Activated CD8-positive, alpha-beta T cell treated with anti-CD3 and anti-CD28 coated beads, Interleukin-2, amount 10 ng/mL, durations not matched to agents 7 days and 5 days (primary cell): ENCODE measurements at regions not wholly inside any gene's neighbourhood (a gene's known extent, or its start where the extent isn't known, plus 50 kb on each side); places are given as distances from the start of the nearest gene placed in this dataset.

Source experiments
- ATAC-seq: fragments of 150-1000 bp; cut with Tn5 transposase; one replicate; pipeline ENCODE4 v1.10.0; 2021; ENCODE audit warnings: moderate library complexity
- CTCF ChIA-PET: fragments of 350-600 bp; sonication (Branson Sonifier 250); formaldehyde crosslinking; loops from one replicate; lab custom pipeline; 2021; ENCODE audit warnings: antibody characterized with exemption; lab: Charles Lee
- POLR2A ChIA-PET: fragments of 350-600 bp; sonication (Branson Sonifier 250); formaldehyde crosslinking; loops from one replicate; lab custom pipeline; 2021; ENCODE audit warnings: antibody characterized with exemption; lab: Charles Lee
- DNase-seq: peaks from one replicate; pipeline ENCODE4 v3.0.0-alpha.2; 2020
- H3K27ac Mint-ChIP-seq: one replicate; pipeline ENCODE4 v1.8.0; 2021; ENCODE audit warnings: mild to moderate bottlenecking, mixed read lengths
- H3K27me3 Mint-ChIP-seq: one replicate; pipeline ENCODE4 v1.8.0; 2021; ENCODE audit warnings: low read depth, mixed read lengths
- H3K36me3 Mint-ChIP-seq: one replicate; pipeline ENCODE4 v1.8.0; 2021; ENCODE audit warnings: low read depth, mixed read lengths
- H3K4me1 Mint-ChIP-seq: one replicate; pipeline ENCODE4 v1.8.0; 2021; ENCODE audit warnings: low read depth, mixed read lengths
- H3K4me3 Mint-ChIP-seq: one replicate; pipeline ENCODE4 v1.8.0; 2021; ENCODE audit warnings: mild to moderate bottlenecking, mixed read lengths
- H3K9me3 Mint-ChIP-seq: one replicate; pipeline ENCODE4 v1.8.0; 2022; ENCODE audit warnings: mixed read lengths; ENCODE audit not compliant: insufficient read depth

DNA sequence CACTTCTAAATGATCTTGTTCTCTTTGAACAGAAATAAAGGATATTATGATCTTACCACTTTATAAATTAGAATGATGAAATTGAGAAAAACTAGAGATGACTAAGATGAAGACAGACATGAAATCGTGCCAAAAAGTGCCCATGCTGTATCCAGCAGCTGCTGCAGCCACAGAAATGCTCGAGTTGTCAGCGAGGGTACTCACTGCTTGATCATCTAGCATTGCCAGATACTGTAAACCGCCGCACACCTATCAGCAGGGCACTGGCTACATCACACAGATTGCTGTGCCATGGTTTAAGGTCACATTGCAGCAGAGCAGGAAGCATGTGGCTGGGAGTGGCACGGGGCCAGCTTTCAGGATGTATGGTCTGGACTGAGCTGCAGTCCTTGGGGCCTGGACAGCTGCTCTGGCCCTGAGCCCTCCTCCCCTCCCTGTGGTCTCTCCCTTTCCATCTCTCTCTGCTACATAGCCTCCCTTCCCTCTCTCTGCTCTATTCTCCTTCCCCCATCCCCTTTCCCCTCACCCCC lies 51.0 kb upstream of the SEPTIN5 start:
- Mint-ChIP-seq H3K9me3 (no peaks in the 10 kb centered on the region), H3K27me3 (no peaks in the 10 kb centered on the region), H3K36me3 (no peaks in the 10 kb centered on the region), H3K27ac (no peak overlapping the region), H3K4me3 (no peak overlapping the region), H3K4me1 (no peaks in the 10 kb centered on the region)
- no peak for DNase-seq
- ChIA-PET POLR2A (no interaction called here), CTCF (no interaction called here)
- ATAC-seq: no peak

DNA sequence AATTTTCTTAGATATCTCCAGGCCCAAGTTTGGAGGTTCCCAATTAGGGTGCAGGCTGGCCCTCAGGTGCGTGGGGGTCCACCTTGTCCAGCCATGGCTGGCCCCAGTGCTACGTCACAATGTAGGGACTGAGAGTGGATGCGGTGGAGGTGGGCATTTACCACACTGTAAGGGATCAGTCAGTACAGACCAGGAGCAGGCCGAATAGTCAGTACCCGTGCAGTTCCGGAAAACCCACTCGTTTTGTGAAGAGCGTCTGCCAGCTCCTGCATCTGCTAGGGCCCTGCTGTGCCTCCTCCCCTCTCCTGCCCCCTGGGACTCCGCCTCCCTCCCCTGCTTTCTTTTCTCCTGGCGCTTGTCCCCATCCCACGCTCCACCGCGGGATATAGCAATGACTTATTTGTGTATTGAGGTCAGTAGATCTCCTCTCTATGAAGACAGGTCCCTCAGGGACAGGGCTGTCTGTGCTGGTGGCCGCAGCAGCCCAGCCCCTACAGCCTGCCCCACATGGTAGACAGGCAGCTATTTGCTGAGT lies 50.4 kb upstream of the SEPTIN5 start:
- no peak overlapping the region for H3K27ac Mint-ChIP-seq
- DNase-seq: no peak
- POLR2A ChIA-PET: no interaction called here
- H3K4me1 Mint-ChIP-seq: no peaks in the 10 kb centered on the region
- H3K27me3 Mint-ChIP-seq: no peaks in the 10 kb centered on the region
- H3K4me3 Mint-ChIP-seq: no peak overlapping the region
- ATAC-seq: no peak
- no peaks in the 10 kb centered on the region for H3K9me3 Mint-ChIP-seq
- CTCF ChIA-PET: interaction anchor here (0.9 kb wide), 1 partner anchor 16 kb away, joined by 4 read pairs; no protein-coding TSS in a partner anchor
- H3K36me3 Mint-ChIP-seq: no peaks in the 10 kb centered on the region

DNA sequence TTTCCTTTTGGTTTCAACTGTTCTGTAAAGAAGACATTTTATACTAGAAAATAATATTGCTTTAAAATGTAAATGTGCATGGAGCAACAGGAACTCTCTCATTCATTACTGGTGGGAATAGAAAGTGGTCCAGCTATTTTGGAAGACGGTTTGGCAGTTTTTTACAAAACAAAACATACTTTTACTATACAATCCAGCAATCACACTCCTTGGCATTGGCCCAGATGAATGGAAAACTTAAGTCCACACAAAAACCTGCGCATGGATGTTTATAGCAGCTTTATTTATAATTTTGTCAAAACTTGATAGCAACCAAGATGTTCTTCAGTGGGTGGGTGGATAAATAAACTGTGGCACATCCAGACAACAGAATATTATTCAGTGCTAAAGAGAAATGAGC lies 49.9 kb upstream of the SEPTIN5 start:
- no peaks in the 10 kb centered on the region for H3K4me1 Mint-ChIP-seq
- no peak overlapping the region for H3K4me3 Mint-ChIP-seq
- ATAC-seq (no peak), DNase-seq (no peak)
- ChIA-PET CTCF (interaction anchor here (0.9 kb wide), 1 partner anchor 15 kb away, joined by 4 read pairs; no protein-coding TSS in a partner anchor), POLR2A (no interaction called here)
- no peaks in the 10 kb centered on the region for H3K27me3 Mint-ChIP-seq
- H3K36me3 Mint-ChIP-seq: no peaks in the 10 kb centered on the region
- H3K9me3 Mint-ChIP-seq: no peaks in the 10 kb centered on the region
- H3K27ac Mint-ChIP-seq: no peak overlapping the region
